GM19463 (cell line): ENCODE measurements at regions not wholly inside any gene's neighbourhood (a gene's known extent, or its start where the extent isn't known, plus 50 kb on each side); places are given as distances from the start of the nearest gene placed in this dataset.

Source experiments
- ATAC-seq: cut with Tn5 transposase; IDR thresholded peaks from one replicate; pipeline ENCODE4 v1.9.1; 2021; ENCODE audit warnings: mild to moderate bottlenecking, moderate library complexity; ENCODE audit not compliant: unreplicated experiment

DNA sequence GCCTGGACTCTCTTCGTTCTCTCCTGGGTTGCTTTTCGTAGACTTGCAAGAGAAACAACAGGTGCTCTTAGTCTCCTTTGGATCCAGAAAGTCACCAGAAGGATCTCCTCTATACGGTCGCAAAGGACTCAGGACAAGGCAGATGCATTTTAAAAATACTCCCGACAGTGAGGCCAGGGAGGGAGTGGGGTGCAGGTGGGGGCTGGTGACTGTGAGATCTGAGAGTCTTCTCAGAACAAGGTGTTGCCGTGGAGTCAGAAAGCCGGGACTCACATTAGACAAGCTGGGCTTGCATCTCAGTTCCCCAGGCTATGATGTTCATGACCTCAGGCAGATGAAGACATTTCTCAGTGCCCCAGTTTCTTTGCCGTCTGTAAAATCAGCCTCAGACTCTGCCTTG, 507.2 kb downstream of the TCERG1L start:
- no peak for ATAC-seq

DNA sequence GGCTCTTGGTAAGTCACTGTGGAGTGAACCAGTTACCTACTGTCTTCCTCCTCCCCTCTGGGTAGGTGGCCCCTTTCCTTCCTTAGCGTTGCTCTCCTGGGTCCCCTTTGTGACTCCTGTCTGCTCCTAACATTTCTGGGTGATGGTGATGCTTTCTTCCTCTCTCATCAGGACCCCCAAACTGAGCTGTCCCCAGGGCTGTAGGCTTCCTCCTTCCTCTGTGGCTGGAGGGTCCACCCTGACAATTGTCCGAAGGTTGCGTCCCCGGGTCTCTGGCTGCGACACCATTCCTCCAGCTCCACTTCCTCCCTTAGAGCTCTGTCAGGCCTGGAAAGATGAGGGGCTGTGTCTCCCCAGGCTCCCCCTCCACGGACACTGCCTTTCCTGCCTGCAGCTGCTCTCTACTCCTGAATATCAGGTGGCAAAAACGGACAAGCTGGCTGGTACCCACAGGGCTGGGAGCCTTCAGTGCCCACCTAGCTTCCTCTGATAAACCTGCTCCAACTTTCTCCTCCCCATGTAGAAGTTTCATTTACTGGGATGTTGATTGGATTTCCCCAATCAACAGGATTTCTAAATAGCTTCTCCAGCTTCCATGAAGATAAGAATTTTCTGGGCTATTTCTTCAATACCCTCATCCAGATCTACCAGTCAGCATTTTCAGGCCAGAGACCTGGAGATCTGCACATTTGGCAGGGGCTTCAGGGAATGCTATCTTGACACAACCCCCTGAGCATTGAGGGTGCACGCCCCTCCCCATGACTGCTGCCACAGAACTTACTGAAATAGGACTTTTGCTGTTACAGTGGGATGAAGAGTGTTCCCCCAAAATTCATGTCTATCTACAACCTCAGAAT, 506.5 kb downstream of the TCERG1L start:
- ATAC-seq, result no peak

DNA sequence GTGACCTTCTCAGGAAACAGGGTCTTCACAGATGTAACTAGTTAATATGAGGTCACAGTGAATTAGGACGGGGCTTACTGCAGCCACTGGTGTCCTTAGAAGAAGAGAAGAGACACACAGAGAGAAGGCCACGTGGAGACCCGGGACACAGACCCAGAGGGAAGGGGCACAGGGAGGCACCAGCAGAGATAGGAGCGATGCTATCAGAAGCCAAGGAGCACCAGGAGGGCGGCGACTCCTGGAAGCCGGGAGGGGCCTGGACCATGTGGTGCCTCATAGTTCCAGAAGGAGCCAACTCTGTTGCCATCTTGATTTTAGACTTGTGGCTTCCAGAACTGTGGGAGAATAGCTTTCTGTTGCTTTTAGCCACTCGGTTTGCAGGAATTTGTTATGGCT, 505.9 kb downstream of the TCERG1L start:
- no peak for ATAC-seq

DNA sequence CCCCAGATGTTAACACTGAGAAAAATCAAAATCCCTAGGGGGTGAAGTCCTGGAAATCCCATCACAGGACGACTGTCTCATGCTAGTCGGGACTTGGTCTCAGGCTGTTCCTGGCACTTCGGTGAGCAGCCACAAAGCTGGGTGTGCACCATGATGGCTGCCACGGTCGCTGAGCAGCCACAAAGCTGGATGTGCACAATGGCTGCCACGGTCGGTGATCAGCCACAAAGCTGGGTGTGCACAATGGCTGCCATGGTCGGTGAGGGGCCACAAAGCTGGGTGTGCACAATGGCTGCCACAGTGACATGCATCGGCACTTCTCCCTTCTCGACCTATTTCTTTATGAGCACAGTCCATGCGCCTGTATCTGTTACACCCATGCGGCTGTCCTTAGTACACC, 505.1 kb downstream of the TCERG1L start:
- no peak for ATAC-seq

- no peak for ATAC-seq
These were observed 504.4 kb downstream of the TCERG1L start for GRCh38 chr10:130807096-130807495.

- no peak for ATAC-seq
These were observed 503.8 kb downstream of the TCERG1L start for GRCh38 chr10:130807721-130808120.

DNA sequence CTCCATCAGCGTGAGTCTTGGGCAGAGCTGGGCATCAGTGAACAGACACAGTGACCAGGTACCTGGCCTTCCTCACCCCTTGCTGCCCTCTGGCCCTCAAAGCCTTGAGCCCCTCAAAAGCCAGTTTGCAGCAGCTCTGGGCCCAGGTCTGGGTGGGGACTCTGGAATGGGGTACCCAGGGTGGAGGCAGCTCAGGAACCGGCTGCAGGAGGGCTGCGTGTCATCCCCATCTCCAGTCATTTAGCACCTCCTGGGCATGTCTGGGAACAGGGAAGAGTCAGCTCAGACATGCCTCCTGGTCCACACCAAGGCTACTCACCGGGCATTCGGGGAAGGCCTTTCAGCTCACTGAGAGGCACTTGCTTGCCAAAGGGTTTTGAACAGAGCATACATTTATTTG, 503.3 kb downstream of the TCERG1L start:
- no peak for ATAC-seq

DNA sequence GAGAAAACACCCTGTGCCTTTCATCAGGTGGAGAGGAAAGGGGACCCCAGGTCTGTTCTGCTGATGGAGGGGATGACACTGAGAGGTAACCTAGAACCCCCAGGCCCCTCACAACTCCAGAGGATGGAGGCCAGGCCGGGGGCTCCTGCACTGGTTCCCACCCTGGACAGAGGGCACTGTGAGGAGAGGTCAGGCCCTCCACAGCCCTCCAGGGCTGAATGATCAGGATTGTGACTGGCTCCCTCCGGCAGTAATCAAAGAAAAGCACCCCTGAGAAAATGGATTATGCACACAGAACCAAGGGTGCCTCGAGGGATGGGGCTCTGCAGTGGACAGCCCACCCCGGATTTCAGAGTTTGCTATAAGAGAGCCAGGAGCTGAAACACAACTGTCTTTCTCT, 502.8 kb downstream of the TCERG1L start:
- ATAC-seq, result no peak

GRCh38 chr10:130809181-130809580, 502.3 kb downstream of the TCERG1L start:
- no peak for ATAC-seq

DNA sequence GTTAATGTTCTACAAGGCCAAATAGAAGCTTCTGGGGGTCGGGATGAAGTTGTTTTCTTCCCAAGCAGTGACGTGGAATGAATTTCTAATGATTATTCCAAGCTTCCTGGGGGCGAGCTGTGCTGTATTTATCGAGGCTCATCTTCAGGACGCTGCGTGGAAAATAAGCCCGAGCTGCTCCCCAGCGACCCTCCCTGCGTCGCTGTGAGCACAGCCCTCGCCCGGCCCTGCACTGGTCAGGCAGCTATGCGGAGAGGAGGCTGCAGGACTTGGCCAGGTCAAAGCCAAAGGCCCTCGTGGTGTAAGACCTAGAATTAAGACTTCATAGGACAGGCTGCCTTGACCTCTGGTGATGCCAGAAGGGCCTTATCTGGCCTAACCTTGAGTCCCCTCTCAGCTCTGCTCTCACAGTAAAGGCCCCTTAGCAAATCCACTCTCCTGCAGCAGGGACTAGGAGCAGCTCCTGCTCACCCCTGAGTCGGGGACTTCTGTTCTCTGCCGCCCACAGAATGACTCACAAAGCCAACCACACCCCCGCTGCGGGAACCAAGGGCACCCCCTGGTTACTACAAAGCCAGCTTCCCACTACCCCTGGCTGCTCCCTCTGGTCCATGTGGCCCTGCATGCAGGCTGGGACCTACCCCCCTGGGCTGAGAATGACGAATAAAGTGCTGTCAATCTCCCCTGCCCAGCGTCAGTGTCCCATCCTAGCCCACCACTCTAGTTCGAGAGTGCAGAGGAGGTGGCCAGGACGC, 501.6 kb downstream of the TCERG1L start:
- ATAC-seq, result no peak

- ATAC-seq, result no peak
These were observed 500.7 kb downstream of the TCERG1L start for GRCh38 chr10:130810856-130811255.

DNA sequence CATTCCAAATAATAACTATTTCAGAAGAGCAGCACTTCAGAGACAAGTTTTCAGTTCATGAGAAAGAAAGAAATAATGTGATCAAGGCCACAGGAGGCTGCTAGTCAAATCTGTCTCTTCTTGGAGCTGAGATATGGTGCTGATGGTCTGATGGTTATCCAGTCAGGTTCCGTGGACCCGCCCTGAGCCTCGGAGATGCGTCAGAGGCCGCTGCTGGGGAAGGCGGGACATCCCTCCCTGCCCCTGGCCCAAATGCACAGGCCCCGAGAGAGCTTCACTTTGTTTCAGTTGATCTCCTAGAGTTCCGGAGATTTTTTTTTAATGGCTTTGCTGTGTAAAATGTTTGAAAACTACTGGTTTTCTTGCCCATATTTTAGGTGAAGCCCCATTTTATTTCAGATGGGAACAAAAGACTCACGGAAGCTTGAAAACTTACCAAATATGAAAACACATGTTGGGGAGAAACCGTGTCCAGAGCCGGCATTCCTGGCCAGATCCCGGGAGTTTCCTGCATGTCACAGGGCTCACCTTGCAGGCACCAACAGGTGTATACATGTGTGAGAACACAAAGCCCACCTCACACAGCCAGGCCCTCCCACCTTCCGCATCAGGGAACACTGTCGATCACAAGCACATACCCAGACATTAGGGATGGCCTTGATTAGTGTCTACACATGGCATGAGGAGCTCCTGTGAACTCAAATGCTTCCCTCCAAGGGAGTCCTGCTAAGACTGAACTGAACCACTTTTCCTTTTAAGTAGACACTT, 499.0 kb downstream of the TCERG1L start:
- ATAC-seq, result no peak

DNA sequence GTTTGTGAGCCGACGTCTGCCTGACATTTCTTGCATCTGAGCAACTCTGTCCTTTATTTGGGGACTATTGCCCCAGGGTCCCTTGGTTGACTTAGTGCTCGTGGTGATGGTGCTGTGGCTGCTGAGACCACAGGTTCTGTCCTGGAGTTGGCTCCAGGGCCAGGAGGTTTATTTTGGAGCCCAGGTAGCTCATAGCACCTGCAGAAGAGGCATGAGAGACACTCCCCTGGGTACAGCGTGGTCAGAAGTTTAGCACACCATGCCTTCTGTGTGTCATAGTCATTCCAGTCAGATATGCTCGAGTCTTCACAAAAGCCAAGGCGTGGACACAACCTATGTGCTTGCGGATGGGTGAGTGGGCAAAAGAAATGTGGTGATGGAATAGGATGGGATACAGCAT, 496.9 kb downstream of the TCERG1L start:
- ATAC-seq, result no peak

GRCh38 chr10:130816116-130816901, 495.2 kb downstream of the TCERG1L start:
- no peak for ATAC-seq

DNA sequence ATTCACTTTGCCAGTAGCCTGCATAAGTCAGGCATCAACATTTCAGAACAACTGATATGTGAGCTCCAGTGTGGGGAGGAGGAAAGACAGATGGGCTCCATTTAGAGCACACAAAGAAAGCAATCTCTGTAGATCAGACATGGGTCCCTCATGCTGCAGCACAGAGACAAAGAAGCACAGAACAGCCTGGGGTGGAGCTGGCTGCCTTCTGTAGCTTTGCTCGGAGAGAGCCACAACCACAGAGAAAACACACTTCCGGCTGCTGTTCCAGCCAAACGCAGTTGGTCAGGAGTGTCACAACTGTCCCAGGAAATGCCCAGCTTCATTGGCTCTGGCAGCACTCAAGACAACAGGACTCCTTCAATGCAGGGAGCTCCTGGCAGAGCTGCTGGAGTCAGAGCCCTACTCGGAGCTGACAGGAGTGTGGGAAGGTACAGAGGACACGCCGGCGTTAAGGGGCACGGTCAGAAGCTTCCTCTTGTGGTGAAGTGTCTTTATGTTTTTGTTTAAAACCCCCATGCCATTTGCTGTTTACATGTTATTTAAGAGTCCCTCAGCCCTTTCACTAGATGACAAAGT, 494.4 kb downstream of the TCERG1L start:
- ATAC-seq, result no peak

- ATAC-seq, result no peak
These were observed 493.8 kb downstream of the TCERG1L start for GRCh38 chr10:130817674-130818073.

- no peak for ATAC-seq
These were observed 490.5 kb downstream of the TCERG1L start for GRCh38 chr10:130820880-130821482.

DNA sequence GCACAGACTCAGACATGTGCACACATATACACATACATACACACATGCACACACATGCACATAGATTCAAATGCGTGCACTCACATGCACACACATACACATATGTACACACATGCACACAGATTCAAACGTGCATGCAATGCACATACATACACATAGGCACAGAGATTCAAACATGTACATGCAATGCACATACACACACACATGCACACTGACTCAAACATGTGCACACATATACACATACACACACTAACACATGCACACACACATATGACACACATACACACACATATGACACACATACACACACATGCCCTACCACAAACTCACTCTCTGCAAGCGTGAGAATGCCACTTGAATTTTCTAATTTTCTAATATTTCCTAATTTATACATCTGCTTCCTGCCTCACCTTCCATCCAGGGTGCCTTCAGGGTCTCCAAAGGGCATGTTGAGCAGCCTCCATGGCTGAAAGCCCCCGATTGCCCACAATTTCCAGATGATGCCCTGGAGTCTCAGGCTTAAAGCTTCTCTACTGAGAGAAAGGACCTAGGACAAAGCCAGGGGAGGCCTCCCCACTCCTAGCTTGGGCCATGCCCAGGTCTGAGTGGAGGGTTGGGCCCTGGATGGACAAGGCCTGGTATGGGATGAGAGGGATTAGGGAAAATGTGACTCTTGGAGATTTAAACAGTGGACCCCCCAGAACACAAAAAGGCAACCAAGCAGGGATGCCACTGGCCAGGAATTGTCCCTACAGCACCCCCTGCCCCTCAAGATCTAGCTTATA, 487.1 kb downstream of the TCERG1L start:
- no peak for ATAC-seq

GRCh38 chr10:130833596-130833995, 477.9 kb downstream of the TCERG1L start:
- ATAC-seq, result no peak
